ENCODE measurements at regions not wholly inside any gene's neighbourhood (a gene's known extent, or its start where the extent isn't known, plus 50 kb on each side); places are given as distances from the start of the nearest gene placed in this dataset.

- Histone ChIP-seq H3K9me3 (replicated peaks; ENCODE audit: control insufficient read depth, insufficient read depth, low read length) (no peaks in the 10 kb centered on the region), H3K4me3 (replicated peaks in 1 of 3; ENCODE audit: insufficient read depth in 1 of 3, low read depth in 1 of 3, low read length in 3 of 3) (no peak overlapping the region), H3K36me3 (ENCODE audit: control insufficient read depth in 2 of 2, extremely low read depth in 1 of 2, insufficient read depth in 2 of 2, low read length in 2 of 2) (no peaks in the 10 kb centered on the region), H4K20me1 (replicated peaks; ENCODE audit: control insufficient read depth, extremely low read depth, insufficient read depth, low read length) (no peaks in the 10 kb centered on the region), H3K79me2 (ENCODE audit: control insufficient read depth, insufficient read depth, low read length) (no peaks in the 10 kb centered on the region), H3K9me1 (replicated peaks; ENCODE audit: control insufficient read depth, extremely low read depth, insufficient read depth, low read length) (no peaks in the 10 kb centered on the region), H3K27me3 (ENCODE audit: control insufficient read depth in 2 of 2, insufficient read depth in 2 of 2, low read length in 2 of 2) (no peaks in the 10 kb centered on the region), H3K4me1 (ENCODE audit: control insufficient read depth, extremely low read depth, insufficient read depth, low read length) (no peaks in the 10 kb centered on the region), H2AFZ (ENCODE audit: low read depth, low read length) (no peak overlapping the region), H3K4me2 (ENCODE audit: insufficient read depth, low read length) (no peak overlapping the region), H3K27ac (ENCODE audit: insufficient read depth, low read depth, low read length) (no peak overlapping the region), H3K9ac (replicated peaks; ENCODE audit: extremely low read depth, insufficient read depth, low read length) (no peak overlapping the region)
- dilution Hi-C loops (cut with MboI; ENCODE audit: extremely low pct_ligation_motif_present, low sequenced_read_pairs) (no loop called here), intact Hi-C loops (cut with micrococcal nuclease) (no loop called here)
- FAIRE-seq (no peak), DNase-seq (ENCODE audit: low read depth, low spot score) (no peak)
- ChIA-PET CTCF (no interaction called here), POLR2A (no interaction called here)
- TF ChIP-seq POLR2AphosphoS5 (IDR thresholded peaks at IDR 0.05; ENCODE audit: insufficient read depth, low read depth, low read length), result no peak
- no peak for TF ChIP-seq JUN (IDR thresholded peaks at IDR 0.05; ENCODE audit: borderline replicate concordance, insufficient read depth, insufficient read length, low read depth)
- TF ChIP-seq, protein P1, sequence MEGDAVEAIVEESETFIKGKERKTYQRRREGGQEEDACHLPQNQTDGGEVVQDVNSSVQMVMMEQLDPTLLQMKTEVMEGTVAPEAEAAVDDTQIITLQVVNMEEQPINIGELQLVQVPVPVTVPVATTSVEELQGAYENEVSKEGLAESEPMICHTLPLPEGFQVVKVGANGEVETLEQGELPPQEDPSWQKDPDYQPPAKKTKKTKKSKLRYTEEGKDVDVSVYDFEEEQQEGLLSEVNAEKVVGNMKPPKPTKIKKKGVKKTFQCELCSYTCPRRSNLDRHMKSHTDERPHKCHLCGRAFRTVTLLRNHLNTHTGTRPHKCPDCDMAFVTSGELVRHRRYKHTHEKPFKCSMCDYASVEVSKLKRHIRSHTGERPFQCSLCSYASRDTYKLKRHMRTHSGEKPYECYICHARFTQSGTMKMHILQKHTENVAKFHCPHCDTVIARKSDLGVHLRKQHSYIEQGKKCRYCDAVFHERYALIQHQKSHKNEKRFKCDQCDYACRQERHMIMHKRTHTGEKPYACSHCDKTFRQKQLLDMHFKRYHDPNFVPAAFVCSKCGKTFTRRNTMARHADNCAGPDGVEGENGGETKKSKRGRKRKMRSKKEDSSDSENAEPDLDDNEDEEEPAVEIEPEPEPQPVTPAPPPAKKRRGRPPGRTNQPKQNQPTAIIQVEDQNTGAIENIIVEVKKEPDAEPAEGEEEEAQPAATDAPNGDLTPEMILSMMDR (IDR thresholded peaks at IDR 0.05; ENCODE audit: extremely low read depth in 1 of 2, insufficient read depth in 1 of 2, low read depth in 1 of 2, low read length in 2 of 2), result no peak
- no peak for TF ChIP-seq POLR2A (IDR thresholded peaks at IDR 0.05; ENCODE audit: low read depth, low read length)
- TF ChIP-seq MYC (IDR thresholded peaks at IDR 0.05; ENCODE audit: low read depth, low read length), result no peak
- TF ChIP-seq GATA2 (IDR thresholded peaks at IDR 0.05; ENCODE audit: insufficient read depth, insufficient read length, low read depth, low read length), result no peak
- no peak for TF ChIP-seq MAX (IDR thresholded peaks at IDR 0.05; ENCODE audit: insufficient read depth, insufficient read length)
- no peak for TF ChIP-seq FOS (IDR thresholded peaks at IDR 0.05; ENCODE audit: borderline replicate concordance, insufficient read depth, low read length)
- no peak for TF ChIP-seq EZH2 (IDR thresholded peaks at IDR 0.05; ENCODE audit: borderline replicate concordance, low read depth, low read length, severe bottlenecking)
- no TSS peak for BruUV-seq (replicated peaks)
Measured at GRCh38 chr5:67377631-67378030, 181.0 kb upstream of the CD180 start.

All from endothelial cell of umbilical vein (primary cell).